Common myeloid progenitor, CD34-positive (primary cell): ENCODE measurements at regions not wholly inside any gene's neighbourhood (a gene's known extent, or its start where the extent isn't known, plus 50 kb on each side); places are given as distances from the start of the nearest gene placed in this dataset.

Experiments used
- CTCF ChIA-PET: fragments of 350-600 bp; sonication (Branson Sonifier 250); formaldehyde crosslinking; loops from one replicate; lab custom pipeline; 2021; ENCODE audit warnings: antibody characterized with exemption; lab: Charles Lee
- POLR2A ChIA-PET: fragments of 350-600 bp; sonication (Branson Sonifier 250); formaldehyde crosslinking; loops from one replicate; lab custom pipeline; 2021; ENCODE audit warnings: antibody characterized with exemption; lab: Charles Lee
- DNase-seq, 3 donors: peaks; one replicate each; pipeline versions ENCODE4 v3.0.0 to v3.0.0-alpha.2; 2013
- H3K27ac ChIP-seq, 2 experiments: 1 replicate in 1 of 2; 2 replicates in 1 of 2; pipeline ENCODE4 v1.7.0; 2013; ENCODE audit warnings: inconsistent platforms in 2 of 2, low read length in 2 of 2, mild to moderate bottlenecking in 2 of 2, low read depth in 1 of 2, moderate library complexity in 1 of 2; ENCODE audit not compliant: severe bottlenecking in 2 of 2, insufficient read depth in 1 of 2, poor library complexity in 1 of 2
- H3K27me3 ChIP-seq, 5 experiments: replicated peaks in 2 of 5; 1 replicate in 3 of 5; 2 replicates in 2 of 5; pipeline versions ENCODE4 v1.6.1 to v1.7.0; 2013; ENCODE audit warnings: low read length in 4 of 5, mild to moderate bottlenecking in 2 of 5, moderate library complexity in 2 of 5, inconsistent platforms in 1 of 5; ENCODE audit not compliant: insufficient read depth in 5 of 5, control insufficient read depth in 4 of 5
- H3K36me3 ChIP-seq, 4 experiments: 1 replicate in 2 of 4; 2 replicates in 2 of 4; pipeline versions ENCODE4 v1.6.1 to v1.7.0; 2013; ENCODE audit warnings: low read length in 3 of 4, control low read depth in 1 of 4, mild to moderate bottlenecking in 1 of 4; ENCODE audit not compliant: control insufficient read depth in 4 of 4, insufficient read depth in 4 of 4
- H3K4me1 ChIP-seq, 4 experiments: 1 replicate in 3 of 4; 2 replicates in 1 of 4; pipeline versions ENCODE4 v1.6.1 to v1.7.1; 2013; ENCODE audit warnings: low read length in 3 of 4, mild to moderate bottlenecking in 3 of 4, control low read depth in 1 of 4, inconsistent platforms in 1 of 4, moderate library complexity in 1 of 4; ENCODE audit not compliant: control insufficient read depth in 4 of 4, insufficient read depth in 4 of 4; ENCODE audit errors: control extremely low read depth in 1 of 4
- H3K4me3 ChIP-seq, 7 experiments: 1 replicate in 4 of 7; 2 replicates in 3 of 7; pipeline versions ENCODE4 v1.5.1 to v1.7.0; 2013; ENCODE audit warnings: mild to moderate bottlenecking in 7 of 7, low read length in 6 of 7, moderate library complexity in 6 of 7, inconsistent platforms in 2 of 7, low read depth in 2 of 7, control low read depth in 1 of 7; ENCODE audit not compliant: insufficient read depth in 4 of 7, control insufficient read depth in 1 of 7; ENCODE audit errors: extremely low read depth in 1 of 7
- H3K9me3 ChIP-seq, 5 experiments: 1 replicate in 4 of 5; 2 replicates in 1 of 5; pipeline versions ENCODE4 v1.6.1 to v1.7.1; 2013; ENCODE audit warnings: low read length in 4 of 5, mild to moderate bottlenecking in 2 of 5, inconsistent platforms in 1 of 5, low read depth in 1 of 5, moderate library complexity in 1 of 5; ENCODE audit not compliant: control insufficient read depth in 4 of 5, insufficient read depth in 2 of 5; ENCODE audit errors: control extremely low read depth in 1 of 5
- WGBS: methylation state at CpG from one replicate; pipeline ENCODE4 v1.1.5; 2013; ENCODE audit not compliant: insufficient coverage; 5-methylcytosine and 5-hydroxymethylcytosine counted together

DNA sequence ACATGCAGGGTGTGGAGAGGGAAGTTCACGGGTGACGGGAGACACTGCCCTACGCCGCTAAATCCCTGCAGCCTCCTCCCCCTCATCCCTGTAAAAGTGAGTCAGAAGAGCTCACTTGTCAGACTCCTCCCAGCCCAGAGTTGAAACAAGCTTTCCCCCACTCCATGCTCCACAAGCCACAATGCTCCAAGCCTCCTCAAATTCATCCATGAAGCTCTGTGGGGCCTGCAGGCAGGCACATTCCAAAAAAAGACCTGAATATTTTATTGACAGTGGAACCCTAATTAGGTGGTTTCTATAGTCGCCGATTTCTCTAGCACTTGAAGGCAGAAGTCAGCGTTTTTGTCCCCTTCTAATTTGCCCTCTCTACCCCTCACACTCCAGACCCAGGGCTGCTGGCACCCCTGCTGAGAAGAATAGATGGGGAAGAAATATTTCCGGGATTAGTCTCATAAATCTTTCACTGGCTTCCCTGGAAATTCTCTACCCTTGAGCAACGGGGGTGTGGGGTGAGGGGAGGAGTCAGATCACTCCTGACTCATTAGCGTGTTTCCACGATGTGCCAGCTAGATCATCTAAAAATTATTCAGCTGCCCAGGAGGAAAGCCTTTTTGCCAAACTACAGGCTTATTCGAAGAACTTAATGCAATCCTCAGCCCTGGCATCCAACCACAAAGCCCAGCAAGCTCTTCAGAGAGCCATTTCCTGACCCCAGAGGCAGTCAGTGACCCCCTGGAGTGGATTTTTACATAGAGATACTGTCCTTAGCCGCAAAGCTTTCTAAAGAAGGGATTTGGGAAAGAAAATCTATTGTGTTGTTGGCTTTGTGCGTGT is 97.1 kb downstream of the ENC1 start:
- 40% methylated on average over 7 of the region's 14 CpGs for WGBS
- peaks cover 0 to 1% (median 0%) of the 10 kb centered on the region in 5 experiments for H3K9me3 ChIP-seq
- DNase-seq = no peak
- H3K27me3 ChIP-seq = no peaks in the 10 kb centered on the region
- CTCF ChIA-PET = interaction anchor here (1.3 kb wide), 1 partner anchor 11 kb away, joined by 3 read pairs; no protein-coding TSS in a partner anchor
- POLR2A ChIA-PET = no interaction called here
- H3K36me3 ChIP-seq = no peaks in the 10 kb centered on the region
- peak overlapping the region in 1 of 7 experiments; percentile 40 for H3K4me3 ChIP-seq
- H3K4me1 ChIP-seq = peaks cover 0 to 7% (median 0%) of the 10 kb centered on the region in 4 experiments
- no peak overlapping the region for H3K27ac ChIP-seq

DNA sequence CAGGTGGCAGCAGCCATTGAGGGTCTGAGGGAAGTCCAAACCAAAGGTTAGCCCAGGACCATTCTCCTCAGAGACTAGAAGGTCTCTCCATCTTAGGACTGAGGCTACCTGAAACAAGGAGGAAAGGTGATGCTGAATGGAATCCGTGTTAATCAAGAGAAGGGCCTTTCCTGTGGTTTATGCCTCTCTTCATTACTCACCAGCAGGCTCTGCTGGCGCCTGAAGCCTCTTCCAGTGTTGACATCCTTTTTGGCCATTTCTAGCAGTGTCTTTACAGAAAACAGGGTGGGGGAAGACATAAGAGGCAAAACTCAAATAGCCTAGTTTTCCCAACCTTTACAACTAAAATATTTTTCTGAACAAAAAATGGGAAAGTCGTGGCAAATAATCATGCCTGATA is 98.0 kb downstream of the ENC1 start:
- ChIA-PET POLR2A (no interaction called here), CTCF (no interaction called here)
- Histone ChIP-seq H3K36me3 (no peaks in the 10 kb centered on the region), H3K27ac (no peak overlapping the region), H3K4me1 (peaks cover 0 to 7% (median 0%) of the 10 kb centered on the region in 4 experiments), H3K4me3 (no peak overlapping the region), H3K9me3 (peaks cover 0 to 1% (median 0%) of the 10 kb centered on the region in 5 experiments), H3K27me3 (no peaks in the 10 kb centered on the region)
- DNase-seq = no peak
- 93% methylated on average over 2 of the region's 3 CpGs for WGBS

- Histone ChIP-seq H3K4me1 (peaks cover 0 to 7% (median 0%) of the 10 kb centered on the region in 4 experiments), H3K36me3 (no peaks in the 10 kb centered on the region), H3K4me3 (no peak overlapping the region), H3K9me3 (no peaks in the 10 kb centered on the region), H3K27me3 (no peaks in the 10 kb centered on the region), H3K27ac (no peak overlapping the region)
- ChIA-PET POLR2A (no interaction called here), CTCF (interaction anchor here (0.6 kb wide), 1 partner anchor 108 kb away, joined by 4 read pairs; no protein-coding TSS in a partner anchor)
- no peak for DNase-seq
- WGBS = 83% methylated on average over 1 of the region's 1 CpG
Measured at GRCh38 chr5:74541381-74541781, 99.1 kb downstream of the ENC1 start.

DNA sequence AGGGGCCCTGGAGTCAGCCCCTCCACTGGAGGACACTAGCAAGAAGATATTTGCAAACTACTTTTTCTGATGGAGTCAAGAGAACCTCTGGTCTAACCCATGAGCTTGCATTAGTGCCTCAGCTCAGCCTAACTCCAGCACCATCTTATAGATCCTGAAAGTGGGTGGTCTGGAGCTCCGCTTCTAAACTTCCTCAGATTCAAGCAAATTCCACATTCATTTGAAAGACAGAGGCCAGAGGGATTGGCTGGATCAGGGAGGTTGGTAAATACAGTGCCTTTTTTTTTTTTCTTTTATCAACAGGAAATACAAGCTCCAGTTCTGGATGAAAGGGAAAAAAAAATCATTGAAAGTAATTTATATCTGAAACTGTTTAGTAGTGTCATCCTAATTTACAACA is 99.9 kb downstream of the ENC1 start:
- Histone ChIP-seq H3K27me3 (no peaks in the 10 kb centered on the region), H3K4me1 (peaks cover 0 to 7% (median 0%) of the 10 kb centered on the region in 4 experiments), H3K27ac (no peak overlapping the region), H3K4me3 (no peak overlapping the region), H3K9me3 (no peaks in the 10 kb centered on the region), H3K36me3 (no peaks in the 10 kb centered on the region)
- DNase-seq = no peak
- ChIA-PET CTCF (no interaction called here), POLR2A (no interaction called here)
- WGBS = no CpG with 5 or more reads among the region's 1 CpG

- H3K4me1 ChIP-seq = peaks cover 0 to 7% (median 0%) of the 10 kb centered on the region in 4 experiments
- no peak for DNase-seq
- H3K36me3 ChIP-seq = no peaks in the 10 kb centered on the region
- no peak overlapping the region for H3K4me3 ChIP-seq
- WGBS = 50% methylated on average over 6 of the region's 7 CpGs
- no peaks in the 10 kb centered on the region for H3K9me3 ChIP-seq
- H3K27ac ChIP-seq = no peak overlapping the region
- ChIA-PET POLR2A (no interaction called here), CTCF (no interaction called here)
- H3K27me3 ChIP-seq = no peaks in the 10 kb centered on the region
Measured at GRCh38 chr5:74539986-74540385, 100.5 kb downstream of the ENC1 start.

DNA sequence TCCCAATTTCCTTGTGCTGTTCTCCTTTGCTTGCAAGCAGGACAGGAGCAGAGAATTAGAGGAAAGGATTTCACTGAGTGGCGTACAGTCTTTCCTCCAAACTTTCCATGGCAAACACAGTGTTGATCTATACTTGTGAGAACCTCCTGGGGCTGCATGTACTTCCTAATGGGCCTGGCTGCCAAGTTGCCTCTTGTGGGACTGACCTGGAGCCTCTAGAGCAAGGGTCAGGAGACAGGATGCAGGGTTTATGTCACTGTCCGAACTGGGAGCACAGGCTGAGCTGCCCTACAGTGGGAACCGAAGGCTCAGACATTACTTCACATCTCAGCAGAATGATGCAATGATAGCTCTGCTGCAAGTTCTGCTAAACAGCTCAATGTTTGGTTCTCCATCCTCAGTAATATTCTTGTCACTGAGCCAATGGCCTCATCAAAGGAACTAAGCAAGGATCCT is 102.3 kb downstream of the ENC1 start:
- Histone ChIP-seq H3K4me1 (peaks cover 0 to under 1% (median 0%) of the 10 kb centered on the region in 4 experiments), H3K9me3 (peaks cover 2 to 13% (median 4%) of the 10 kb centered on the region in 5 experiments), H3K27ac (no peak overlapping the region), H3K36me3 (no peaks in the 10 kb centered on the region), H3K27me3 (no peaks in the 10 kb centered on the region), H3K4me3 (no peak overlapping the region)
- DNase-seq = peak in 1 of 3 donors; percentile 16
- WGBS = 92% methylated on average over 2 of the region's 3 CpGs
- ChIA-PET POLR2A (no interaction called here), CTCF (interaction anchor here (1.2 to 1.7 kb wide), 2 partner anchors 14 to 143 kb away, joined by 3 read pairs; no protein-coding TSS in a partner anchor)

DNA sequence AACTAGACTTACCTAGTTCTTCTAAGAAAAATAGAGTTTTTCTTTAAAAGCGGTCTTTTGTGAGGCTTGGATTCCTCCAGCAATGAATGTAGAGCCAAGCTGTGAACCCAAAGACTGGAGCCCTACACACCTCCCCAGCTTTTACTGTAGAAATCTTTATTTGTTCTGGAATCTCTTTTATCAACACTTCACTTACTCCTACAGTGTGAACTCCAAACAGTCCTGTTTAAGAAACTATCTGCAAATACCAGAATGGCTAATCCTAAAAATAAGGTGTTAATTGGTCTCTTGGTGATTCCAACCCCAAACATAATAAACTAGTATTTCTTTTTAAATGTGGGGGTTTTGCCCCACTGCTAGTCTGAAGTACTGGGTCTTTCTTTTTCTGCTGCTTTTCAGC is 103.9 kb downstream of the ENC1 start:
- H3K27me3 ChIP-seq = no peaks in the 10 kb centered on the region
- no peak overlapping the region for H3K4me3 ChIP-seq
- H3K4me1 ChIP-seq = no peaks in the 10 kb centered on the region
- H3K9me3 ChIP-seq = peaks cover 2 to 13% (median 7%) of the 10 kb centered on the region in 5 experiments
- H3K36me3 ChIP-seq = no peaks in the 10 kb centered on the region
- no peak for DNase-seq
- 83% methylated on average over 1 of the region's 1 CpG for WGBS
- CTCF ChIA-PET = no interaction called here
- POLR2A ChIA-PET = no interaction called here
- H3K27ac ChIP-seq = no peak overlapping the region
